ENCODE measurements at regions not wholly inside any gene's neighbourhood (a gene's known extent, or its start where the extent isn't known, plus 50 kb on each side); places are given as distances from the start of the nearest gene placed in this dataset.

DNA sequence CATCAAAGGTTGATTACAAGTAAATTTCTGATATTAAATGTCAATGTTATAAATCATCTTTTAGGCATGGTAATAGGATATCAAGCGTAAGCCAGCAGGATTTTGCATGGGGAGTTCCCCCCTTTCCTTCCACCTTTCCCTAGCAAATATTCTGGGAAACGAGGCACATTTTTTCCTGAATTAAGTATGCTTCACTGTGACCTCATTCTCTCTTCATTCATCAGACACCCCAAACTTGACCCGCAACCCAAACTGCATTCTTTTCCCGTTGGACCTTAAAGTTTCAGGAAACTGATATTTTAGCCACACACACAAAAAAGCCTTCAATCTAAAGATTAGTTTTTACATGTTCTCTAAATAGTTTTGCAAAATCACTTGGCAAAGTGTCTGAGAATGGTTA lies 214.5 kb upstream of the CTAGE1 start:
- TF ChIP-seq, protein P1, sequence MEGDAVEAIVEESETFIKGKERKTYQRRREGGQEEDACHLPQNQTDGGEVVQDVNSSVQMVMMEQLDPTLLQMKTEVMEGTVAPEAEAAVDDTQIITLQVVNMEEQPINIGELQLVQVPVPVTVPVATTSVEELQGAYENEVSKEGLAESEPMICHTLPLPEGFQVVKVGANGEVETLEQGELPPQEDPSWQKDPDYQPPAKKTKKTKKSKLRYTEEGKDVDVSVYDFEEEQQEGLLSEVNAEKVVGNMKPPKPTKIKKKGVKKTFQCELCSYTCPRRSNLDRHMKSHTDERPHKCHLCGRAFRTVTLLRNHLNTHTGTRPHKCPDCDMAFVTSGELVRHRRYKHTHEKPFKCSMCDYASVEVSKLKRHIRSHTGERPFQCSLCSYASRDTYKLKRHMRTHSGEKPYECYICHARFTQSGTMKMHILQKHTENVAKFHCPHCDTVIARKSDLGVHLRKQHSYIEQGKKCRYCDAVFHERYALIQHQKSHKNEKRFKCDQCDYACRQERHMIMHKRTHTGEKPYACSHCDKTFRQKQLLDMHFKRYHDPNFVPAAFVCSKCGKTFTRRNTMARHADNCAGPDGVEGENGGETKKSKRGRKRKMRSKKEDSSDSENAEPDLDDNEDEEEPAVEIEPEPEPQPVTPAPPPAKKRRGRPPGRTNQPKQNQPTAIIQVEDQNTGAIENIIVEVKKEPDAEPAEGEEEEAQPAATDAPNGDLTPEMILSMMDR (conservative IDR thresholded peaks at IDR 0.05; ENCODE audit: low read length), result no peak
- no peak for TF ChIP-seq EZH2phosphoT487 (IDR thresholded peaks at IDR 0.05; ENCODE audit: borderline replicate concordance)
